ENCODE measurements at regions not wholly inside any gene's neighbourhood (a gene's known extent, or its start where the extent isn't known, plus 50 kb on each side); places are given as distances from the start of the nearest gene placed in this dataset.
"Not testable (repeated sequence)": the region's sequence is repeated elsewhere in the genome, so short reads cannot be mapped to it uniquely, and the experiment has no call there.

DNA sequence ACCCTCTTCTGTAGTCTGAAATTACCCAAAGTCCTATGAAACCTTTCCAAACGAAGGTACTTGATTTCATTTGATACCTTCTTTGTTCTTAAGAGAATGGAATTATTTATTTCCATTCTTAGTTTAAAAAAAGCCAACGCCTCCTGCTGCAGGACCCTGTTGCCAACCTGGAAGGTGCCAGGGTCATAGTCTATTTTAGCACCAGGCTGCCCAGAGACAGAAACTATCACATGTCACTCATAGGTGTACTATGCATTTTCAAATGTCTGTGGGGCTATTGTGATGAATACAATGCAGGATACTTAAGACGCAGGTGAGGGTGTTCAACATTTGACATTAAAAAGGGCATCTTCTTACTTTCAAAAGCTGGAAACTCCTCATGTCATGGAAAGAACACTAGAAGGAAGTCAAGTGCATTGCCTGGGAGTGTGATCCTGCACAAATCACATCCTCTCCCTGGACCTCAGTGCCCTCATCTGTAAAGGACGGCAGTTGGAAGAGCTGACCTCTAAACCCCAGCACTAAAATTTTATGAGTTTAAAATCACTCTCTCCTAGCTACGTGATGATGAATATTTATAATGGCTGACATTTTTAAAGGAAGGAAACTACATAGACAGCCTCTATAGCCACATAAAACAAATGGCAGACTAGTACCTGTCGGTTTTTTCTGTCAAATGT is 107.3 kb upstream of the SYT6 start:
- DNase-seq: no peak

DNA sequence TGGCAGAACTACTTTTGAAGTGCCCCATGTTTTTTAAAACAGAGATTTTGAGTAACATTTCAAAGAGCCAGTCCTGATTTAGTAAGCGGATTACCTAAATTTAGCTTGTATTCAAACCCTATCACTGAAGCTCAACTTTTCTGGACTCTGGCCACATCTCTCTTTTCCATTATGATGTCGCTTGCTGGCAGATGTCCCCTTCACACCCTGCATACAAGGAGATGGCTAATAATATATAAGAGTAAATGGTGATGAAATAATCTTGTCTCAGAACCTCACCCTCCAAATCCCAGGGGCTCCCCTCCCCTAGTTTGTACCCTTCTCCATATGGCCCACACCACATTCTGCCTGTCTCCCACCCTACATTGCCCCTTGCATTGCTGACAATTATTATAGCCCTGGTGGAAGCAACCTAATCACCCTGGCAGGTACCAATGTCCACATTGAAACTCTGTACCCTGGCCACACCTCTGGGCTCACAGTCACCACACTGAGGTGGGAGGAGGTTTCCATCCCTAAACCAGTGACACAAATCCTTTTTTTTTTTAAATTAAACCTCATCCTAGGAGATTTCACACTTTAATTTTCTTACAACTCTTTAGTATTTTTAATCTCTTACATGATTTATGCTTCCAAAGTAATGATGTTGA is 106.0 kb upstream of the SYT6 start:
- no peak for DNase-seq

DNA sequence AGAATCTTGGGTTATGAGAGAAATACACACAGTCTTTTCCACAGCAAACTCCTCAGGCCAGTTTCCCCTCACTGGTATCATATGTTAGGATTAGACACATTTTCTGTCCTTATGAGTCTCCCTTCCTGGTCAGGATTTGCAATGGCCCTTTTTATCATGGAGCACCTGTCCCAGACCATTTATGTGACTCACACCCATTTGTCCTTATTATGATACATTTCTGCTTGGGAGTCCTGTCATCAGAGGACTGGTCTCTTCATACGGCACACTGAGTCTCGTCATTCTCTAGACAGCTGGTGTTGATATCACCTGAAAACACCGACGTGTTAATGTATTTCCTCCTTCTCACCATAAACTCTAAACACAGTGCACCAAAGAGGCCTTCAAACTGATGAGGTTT is 105.0 kb upstream of the SYT6 start:
- DNase-seq: no peak

DNA sequence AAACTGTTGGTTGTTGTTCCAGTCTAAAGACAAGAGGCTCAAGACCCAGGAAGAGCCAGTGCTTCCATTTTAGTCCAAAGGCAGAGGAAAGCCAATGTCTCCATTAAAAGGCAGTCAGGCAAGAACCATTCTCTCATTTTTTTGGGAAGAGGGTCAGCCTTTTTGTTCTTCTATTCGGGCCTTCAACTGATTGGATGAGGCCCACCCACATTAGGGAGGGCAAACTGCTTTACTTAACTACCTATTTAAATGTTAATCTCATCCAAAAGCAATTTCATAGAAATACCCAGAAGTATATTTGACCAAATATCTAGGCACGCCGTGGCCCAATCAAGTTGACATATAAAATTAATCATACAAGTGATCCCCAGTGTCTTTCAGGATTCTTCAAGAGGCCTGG is 104.4 kb upstream of the SYT6 start:
- no peak for DNase-seq

DNA sequence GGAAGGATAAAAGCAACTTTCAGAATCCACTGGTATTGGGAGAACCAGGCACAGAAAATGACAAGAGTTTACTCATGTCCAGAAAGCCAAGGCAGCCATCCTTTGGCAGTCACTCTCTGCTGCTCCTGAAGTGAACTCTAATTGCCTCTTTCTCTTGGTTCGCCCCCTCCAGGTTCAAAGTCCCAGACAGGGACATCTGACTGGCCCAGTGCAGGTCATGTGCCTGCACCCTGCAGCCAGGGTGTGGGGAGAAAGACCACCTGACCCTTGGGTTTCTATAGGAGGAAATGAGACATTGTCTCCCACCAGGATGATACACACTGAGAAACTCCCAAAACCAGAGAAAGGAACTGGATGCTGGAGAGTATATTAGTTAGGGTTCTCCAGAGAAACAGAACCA is 103.9 kb upstream of the SYT6 start:
- no peak for DNase-seq

DNA sequence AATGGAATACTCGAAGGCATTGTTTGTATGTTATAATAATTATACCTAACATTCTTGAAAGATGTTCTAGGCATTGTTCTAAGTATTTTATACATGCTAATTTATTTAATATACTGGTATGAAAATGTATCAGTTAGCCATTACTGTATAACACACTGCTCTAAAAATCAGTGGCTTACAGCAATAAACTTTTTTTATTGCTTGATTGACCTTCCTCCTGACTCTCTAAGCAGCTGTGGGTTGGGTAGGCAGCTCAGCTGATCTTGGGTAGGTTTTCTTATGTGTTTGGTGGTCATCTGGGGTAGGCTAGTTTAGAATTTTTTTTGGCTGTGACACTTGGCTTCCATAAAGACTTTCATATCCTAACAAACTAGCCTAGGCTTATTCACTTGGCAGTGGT is 100.2 kb upstream of the SYT6 start:
- DNase-seq: no peak

DNA sequence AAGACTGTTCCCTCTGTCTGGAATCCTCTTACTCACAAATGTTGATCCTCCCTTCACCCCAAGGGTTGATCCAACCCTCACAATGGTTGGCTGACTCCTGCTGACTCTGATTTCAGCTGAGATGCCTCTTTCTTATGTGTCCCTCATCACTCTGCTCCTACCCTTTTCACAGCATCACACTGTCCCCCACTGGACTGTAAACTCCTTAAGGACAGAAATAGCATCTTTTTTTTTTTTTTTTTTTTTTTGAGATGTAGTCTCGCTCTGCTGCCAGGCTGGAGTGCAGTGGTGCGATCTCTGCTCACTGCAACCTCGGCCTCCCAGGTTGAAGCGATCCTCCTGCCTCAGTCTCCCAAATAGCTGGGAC is 97.9 kb upstream of the SYT6 start:
- no peak for DNase-seq

DNA sequence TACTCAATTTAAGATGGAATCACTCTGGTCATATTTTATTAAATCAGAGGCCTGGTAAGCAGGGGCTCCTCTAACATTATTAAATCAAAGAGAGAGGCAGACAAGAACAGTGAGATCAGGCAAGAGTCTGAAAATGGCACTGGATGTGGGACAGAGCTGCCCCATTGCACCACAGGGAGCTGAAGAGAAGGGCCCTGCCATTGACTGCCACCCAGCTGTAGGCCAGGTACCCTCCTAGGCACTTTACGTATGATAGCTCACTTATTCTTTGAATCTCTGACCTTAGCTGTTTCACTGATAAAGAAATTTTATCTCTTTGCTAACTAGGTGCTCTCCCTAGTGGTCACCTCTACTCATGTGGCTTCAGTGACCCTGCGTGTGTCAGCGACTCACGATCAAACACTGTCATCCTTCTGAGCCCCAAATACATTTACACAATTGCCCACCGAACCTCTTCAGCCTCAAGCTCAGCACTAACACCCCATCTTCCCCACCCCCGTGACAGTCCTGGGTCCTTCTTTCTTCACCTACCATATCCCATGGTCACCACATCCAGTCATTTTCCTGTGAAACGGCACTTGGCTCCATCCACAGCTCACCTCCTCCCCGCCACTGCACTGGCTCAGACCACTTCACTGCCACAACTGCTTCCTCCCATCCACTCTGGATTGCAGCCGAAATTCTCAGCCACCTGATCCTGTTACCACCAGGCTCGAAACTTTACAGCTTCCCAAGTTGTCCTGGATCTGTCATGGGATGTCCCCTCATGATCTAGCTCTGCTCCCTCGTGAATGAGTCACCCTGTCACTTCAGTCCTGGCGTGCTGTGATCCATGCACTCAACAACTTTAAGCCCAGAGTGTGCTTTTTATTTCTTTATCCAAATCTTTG is 97.3 kb upstream of the SYT6 start:
- no peak for DNase-seq

DNA sequence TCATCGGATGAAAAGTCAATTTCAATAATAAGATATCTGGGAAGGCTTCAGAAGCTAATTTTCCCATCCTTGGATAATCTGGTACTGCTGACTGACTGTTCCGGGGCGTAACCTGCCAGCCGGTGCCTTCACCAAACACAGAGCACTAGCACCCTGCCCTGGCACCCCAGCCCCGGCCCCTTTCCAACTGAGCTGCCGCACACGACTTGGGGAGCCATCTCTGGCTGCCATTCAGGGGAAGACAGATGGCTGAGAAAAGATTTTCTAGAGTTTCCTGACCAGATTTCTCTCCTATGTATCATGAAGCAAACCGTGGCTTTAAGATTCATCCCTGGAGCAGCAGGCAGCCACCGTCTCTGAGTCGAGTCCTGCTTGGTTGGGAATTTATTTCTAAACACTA is 96.0 kb upstream of the SYT6 start:
- DNase-seq: no peak

DNA sequence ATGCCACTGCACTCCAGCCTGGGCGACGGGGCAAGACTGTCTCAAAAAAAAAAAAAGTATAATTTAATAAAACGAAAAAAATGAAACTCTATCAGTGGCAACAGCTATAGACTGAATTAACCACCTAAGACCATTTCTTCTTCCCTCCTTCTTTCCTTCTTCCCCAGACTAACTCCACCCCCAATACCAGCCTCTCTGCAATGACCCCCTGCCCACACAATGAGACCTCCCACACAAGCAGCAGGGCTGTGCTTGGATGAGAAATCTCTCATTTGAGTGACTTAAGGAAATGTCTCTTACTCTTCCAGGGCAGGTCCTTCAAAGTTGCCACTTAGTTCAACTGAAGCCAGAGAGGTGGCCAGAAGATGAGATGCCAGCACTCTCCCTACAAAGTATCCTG is 94.5 kb upstream of the SYT6 start:
- no peak for DNase-seq

DNA sequence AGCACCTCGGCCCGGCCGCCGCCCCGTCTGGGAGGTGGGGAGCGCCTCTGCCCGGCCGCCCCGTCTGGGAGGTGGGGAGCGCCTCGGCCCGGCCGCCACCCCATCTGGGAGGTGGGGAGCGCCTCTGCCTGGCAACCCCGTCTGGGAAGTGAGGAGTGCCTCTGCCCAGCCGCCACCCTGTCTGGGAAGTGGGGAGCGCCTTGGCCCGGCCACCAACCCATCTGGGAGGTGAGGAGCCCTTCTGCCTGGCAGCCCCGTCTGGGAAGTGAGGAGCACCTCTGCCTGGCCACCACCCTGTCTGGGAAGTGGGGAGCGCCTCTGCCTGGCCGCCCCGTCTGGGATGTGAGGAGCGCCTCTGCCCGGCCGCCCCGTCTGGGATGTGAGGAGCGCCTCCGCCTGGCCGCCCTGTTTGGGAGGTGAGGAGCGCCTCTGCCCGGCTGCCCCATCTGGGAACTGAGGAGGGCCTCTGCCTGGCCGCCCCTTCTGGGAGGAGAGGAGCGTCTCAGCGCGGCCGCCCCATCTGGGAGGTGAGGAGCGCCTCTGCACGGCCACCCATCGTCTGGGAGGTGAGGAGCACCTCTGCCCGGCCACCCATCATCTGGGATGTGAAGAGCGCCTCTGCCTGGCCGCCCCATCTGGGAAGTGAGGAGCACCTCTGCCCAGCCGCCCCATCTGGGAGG is 89.0 kb upstream of the SYT6 start:
- DNase-seq: not testable (repeated sequence)

DNA sequence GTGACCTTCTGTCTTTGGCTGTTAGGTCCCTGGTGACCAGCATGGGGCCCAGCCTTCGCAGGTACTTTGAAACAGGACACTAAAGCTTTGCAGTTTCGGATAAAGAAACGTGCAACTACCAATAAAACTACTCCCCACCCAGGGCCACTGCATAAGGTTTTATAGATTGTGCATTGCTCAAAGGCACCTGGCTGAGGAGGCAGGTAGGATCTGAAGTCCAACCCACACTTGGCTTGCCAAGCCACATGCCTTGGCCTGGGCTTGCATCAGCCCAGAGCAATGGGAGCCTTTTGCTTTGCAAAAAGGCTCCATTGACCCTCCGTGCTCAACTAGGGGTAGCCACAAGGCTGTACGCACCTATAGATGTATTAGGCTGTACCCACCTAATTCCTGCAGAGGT is 84.4 kb upstream of the SYT6 start:
- no peak for DNase-seq

DNA sequence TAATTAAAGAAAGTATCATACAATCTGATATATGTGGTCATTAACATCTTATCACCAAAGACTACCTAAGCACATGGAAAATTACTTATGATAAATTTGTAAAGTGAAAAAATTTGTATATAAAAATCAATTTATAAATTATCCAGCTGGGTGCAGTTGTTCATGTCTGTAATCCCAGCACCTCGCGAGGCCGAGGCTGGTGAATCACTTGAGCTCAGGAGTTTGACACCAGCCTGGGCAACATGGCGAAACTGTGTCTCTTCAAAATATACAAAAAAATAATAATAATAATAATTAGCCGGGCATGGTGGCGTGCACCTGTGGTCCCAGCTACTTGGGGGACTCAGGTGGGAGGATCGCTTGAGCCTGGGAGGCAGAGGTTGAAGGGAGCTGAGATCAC is 82.8 kb upstream of the SYT6 start:
- no peak for DNase-seq

DNA sequence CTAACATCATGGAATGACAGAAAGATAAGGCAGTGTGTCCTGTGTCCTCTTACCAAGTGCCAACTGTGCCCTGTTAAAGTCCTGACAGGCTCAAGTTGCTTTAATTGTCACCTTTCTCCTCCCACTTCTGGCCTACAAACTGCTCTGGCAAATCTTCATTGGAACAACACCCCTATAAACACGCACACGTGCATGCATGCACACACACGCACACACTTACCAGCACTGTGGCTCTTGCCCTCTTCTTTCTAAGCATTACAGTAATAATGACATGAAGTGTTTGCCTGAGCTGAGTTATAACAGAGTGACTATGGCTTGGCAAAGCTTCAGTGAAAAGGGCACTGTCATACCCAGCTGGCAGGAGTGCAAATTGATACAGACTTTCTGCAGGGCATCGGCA is 82.3 kb upstream of the SYT6 start:
- DNase-seq: no peak

DNA sequence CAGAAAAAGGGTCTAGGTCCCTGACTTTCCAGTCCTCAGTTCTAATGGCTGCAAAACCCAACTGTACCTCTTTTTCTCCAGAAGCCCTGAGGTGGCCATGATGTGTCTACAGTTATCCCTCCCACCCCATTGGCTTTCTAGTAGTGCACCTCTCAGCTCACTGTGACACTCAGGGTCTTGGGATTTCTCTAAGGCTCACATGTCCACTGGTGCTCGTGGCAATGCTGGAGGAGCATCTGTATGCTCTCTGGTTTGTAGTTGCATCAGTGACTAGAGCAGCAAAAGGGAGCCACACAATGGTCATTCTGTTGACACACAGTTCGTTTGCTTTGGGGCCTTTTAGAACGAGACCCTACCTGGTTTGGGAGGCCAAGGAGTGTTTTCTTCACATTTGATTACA is 81.6 kb upstream of the SYT6 start:
- no peak for DNase-seq

DNA sequence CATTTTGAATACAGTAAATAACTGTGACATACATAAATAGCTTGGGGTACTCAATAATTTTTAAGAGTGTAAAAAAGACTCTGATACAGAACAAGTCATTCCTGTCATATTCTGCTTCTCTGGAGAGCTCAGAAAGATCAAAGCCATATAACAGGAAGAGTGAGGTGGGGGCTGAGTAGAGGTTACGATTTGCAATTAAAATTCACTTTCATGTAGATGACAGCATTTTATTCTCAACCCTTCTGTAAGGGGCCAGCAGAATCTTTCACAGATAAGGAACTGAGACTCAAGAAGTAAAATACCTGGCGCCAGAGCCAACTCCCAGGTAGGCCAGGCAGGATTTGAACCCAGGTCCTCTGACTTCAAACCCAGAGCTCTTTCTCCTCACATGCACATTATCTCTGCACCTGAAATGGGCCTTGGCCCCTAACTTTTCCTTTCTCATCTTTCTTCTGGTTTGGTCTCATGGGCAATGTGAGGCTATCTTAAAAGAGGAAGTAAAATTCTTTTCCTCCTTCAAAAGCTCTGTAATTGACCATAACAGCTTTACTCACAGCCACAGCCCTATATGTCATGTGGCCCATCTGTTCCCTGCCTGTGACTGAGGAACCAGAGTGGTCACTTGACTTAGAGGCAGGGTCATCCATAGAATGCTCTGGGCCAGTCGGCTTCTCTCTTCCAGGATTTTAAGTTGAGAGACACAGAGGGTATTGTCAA is 80.9 kb upstream of the SYT6 start:
- DNase-seq: no peak

DNA sequence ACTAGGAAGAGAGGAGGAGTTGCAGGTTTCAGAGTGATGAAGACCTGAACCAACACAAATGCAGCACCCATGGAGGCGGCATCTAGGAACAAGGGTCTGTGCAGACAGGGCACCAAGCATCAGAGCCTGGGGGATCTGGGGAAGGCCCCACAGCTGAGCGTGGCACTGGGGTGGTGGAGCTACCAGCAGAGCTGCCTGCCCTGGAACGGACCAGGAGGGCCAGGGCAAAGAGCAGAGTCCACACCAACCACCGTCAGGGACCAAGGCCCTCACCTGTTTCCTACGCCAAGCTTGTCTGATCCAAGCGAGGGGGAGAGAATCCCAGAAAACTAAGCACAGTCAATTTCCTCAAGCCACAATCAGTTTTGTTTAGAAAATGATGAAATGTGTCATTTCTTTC is 79.0 kb upstream of the SYT6 start:
- DNase-seq: no peak

DNA sequence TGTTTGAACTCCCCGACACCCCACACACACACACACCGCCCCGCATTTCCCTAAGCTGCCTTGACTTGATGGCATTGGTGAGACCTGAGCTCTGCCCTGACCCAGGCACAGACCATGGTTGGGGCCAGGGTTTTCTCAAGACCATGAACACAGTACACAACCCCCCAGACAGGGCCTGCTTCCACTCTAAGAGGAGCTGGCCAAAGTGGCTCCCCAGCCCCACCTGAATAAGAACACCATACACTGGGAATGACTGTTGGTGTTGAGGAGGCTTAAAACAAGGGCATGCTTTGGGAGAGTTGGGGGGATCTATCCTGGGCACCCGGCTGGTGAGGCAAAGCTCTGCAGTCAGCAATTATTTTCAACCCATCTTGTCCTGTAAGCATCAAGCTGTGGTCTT is 77.6 kb upstream of the SYT6 start:
- DNase-seq: no peak

DNA sequence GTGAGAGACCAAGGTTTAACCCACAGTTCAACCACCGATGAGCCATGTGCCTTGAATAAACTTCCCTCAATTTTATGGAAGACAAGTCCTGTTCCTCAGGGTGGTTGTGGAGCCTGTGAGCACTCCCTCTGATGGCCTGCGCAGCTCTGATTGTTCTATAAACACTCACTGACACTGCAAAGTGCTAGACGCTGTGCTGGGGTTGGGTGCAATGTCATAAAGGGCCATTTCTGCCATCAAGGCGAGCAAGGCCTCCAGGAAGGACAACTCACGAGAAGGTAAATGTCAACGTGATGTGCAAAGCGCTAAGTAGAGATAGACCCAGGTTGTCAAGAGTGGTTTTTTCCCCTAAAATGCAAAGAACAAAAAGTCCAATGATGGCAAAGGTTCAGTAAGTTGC is 75.7 kb upstream of the SYT6 start:
- DNase-seq: no peak

DNA sequence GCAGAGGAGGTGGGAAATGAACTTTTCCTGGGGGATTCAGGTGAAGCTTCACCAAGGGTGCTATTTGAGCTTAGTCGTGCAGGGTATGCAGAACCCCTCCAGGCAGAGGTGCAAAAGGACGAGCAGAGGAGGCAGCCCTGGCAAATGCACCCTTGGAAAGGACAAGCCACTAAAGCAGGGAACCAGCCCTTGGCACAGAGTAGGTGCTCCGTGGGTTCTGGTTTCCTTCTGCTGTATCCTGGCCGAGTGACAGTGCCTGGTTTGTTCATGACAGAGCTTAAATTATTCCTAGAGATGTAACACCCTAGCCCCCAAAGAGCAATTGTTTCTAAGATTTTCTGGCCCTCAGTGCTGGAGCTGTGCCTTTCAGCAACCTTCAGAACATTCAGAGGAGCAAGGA is 73.4 kb upstream of the SYT6 start:
- no peak for DNase-seq

DNA sequence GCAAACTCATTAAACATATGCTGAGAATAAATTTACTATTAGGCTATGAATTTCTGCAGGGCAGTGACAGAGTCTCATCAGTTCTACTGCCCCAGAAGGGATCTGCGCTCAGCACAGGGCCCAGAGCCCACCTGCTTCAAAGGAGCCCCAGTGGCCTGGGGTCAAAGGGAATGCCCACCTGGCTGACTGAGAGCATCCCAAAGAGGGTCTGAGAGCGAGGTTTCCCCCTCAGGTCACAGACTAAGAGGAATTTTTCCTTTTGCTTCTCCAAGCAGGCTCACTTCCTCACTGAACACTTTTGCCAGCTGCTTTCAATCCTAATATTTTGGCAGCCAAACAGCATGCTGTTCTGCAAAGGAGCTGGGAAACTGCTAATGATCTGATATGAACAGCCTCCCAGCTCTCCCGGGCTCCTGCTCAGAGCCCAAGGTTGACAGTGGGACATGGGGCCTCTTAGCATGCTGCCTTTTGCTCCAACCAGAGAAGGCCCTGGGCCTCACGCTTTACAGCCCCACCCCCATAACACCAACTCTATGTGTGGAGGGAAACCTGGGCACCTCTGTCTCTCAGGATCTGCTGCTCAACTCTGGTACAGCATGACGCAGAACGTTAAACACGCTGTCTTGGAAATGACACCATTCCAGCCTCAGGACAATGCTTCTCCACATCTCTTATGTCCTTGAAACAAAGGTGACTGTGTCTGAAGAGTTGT is 70.7 kb upstream of the SYT6 start:
- DNase-seq: no peak

DNA sequence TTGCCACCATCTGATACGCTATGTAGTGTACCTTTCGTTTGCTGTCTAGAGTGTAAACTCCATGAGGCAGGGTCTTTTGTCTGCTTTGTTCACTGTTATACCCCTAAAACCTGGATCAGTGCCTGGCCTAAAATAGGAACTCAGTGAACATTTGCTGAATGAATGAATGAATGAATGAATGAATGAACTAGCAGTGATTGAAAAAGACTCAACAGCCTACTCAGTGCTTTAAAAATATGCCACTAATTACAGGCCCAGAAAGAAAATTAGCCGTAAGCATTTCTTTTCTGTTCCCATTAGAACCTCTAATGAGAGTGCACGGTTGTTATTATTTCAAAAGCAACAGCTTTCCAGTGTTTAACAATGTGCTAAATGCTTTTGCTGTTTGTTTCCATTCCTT is 69.3 kb upstream of the SYT6 start:
- DNase-seq: no peak
